GM21526 (cell line): ENCODE measurements at regions not wholly inside any gene's neighbourhood (a gene's known extent, or its start where the extent isn't known, plus 50 kb on each side); places are given as distances from the start of the nearest gene placed in this dataset.

Experiments used
- ATAC-seq: cut with Tn5 transposase; IDR thresholded peaks from one replicate; pipeline ENCODE4 v1.9.1; 2021; ENCODE audit warnings: moderate library complexity; ENCODE audit not compliant: unreplicated experiment, low FRiP score

- no peak for ATAC-seq
Measured at GRCh38 chr20:6942266-6942665, 174.8 kb downstream of the BMP2 start.

GRCh38 chr20:6944292-6944691 is 176.8 kb downstream of the BMP2 start:
- ATAC-seq, result no peak

- no peak for ATAC-seq
Measured at GRCh38 chr20:6953611-6954010, 186.1 kb downstream of the BMP2 start.

DNA sequence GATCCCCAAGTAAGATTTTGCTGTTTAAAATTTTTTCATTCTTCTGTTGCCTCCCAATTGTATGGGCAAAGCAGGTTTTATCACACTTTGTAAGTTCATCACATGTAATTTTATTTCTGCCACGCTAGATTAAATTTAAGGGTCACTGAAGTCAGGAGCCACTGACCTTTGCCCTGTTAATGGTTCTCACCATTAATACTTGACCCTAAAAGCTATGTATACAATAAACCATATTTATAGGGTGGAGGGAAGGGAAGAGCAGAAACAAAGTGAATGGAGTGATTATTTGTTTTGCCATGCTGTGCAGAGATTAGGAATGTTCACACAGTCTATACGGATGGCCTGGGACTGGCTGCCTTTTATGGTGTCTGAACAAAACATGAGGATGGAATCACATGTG is 186.7 kb downstream of the BMP2 start:
- no peak for ATAC-seq

- ATAC-seq, result no peak
Measured at GRCh38 chr20:6956056-6956455, 188.6 kb downstream of the BMP2 start.

DNA sequence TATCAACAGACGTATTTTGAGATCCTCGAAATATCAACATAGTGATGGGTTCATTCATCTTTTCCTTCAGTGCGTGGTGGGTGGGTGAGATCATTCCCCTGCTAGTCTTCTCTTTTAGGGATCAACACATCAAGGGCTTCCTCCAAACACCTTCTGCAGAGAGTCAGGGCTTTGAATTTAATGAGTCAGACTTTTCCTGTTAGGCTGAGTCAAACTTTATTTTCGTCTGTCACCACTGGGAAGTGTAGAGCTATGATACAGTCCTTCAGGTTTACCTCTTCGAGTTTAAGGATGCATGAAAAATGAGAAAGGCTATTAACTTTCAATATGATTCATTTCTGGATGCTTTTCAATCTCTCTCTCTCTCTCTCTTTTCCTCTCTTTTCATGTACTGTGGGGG is 189.1 kb downstream of the BMP2 start:
- ATAC-seq, result no peak

DNA sequence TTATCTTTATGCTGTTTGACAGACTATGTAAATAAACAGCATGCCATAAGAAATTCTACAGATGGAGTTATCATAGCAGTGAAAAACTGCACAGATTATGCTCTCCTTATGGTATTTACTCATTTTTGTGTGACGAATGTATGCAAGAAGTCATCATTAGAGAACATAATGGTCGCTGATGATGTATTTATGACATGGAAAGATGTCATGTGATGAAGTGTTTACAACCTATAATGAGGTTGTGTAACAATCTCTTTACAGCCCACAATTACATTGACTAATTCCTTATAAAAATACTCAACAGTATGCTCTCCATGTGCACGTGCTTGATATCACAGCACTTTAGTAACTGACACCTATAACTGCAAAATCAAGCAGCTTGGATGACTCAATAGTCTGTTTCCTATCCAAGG is 192.4 kb downstream of the BMP2 start:
- ATAC-seq, result no peak

- no peak for ATAC-seq
Measured at GRCh38 chr20:6966721-6967120, 199.2 kb downstream of the BMP2 start.

DNA sequence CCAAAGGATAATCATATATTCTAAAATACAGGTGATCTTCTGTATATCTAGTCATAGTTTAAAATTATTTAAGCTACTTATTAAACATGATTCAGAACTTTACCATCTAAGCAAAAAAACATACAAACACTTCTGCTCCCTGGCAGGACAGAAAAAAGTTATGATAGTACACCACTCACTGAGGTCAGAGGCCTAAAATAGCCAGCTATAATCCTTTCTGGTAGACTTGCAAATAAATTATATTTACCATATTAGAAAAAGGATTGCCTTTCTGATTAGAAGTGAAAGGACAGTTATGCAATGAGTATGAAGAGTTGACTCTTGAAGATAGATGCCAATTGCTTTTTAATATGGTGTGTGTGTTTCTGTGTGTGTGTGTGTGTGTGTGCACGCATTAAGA is 207.4 kb downstream of the BMP2 start:
- no peak for ATAC-seq

- ATAC-seq, result no peak
Measured at GRCh38 chr20:6975311-6975710, 207.8 kb downstream of the BMP2 start.

DNA sequence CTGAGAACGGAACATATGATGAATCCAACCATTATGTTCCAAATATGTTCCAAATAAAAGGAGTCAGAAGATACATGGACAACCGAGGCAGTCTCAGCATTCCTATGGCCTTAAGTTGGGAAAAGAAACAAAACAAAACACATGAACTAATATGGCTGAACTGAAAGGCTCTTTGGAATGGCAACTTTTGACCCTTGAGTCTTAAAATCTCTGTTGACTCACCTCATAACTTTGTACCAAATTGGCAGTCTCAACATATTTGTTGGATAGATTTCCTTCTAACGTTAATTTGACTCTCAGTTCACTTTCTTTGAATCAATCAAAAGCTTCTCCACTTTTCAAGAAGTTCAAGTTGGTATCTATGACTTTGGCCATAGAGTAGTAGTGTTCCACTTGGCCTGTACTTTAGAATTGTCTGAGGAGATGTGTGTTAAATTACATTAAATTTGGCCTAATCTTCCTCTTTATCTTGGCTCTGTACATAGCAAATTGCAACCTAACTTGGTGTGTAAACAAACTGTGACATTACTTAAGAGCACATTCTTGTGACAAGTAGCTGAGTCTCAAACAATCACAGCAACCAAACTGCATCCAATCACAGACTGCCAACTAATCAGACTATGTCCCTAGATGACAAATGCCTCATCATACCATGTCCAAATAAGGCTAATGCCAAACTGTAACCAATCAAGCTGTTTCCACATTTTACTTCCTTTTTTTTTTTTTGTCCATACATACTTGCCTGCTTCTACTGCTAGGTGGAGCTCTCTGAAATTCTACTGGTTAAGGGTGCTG is 208.8 kb downstream of the BMP2 start:
- no peak for ATAC-seq

DNA sequence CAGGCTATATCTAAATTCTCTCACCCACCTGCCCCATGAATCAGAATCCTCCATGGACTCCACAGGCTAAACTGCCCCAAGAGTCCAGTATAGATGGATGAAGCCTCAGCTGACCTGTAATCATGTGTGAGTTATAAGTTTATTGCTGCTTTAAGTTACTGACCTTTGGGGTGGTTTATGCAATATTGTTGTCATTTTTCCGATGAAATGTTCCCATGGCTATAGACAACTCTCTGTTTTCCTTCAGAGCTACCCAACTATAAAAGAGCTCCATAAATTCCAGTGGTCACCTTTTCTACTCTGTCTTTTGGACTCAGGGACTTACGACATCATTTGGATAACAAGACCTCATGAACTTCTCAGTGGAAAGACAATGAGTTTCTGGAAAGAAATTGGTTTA is 212.1 kb downstream of the BMP2 start:
- no peak for ATAC-seq

- no peak for ATAC-seq
Measured at GRCh38 chr20:6993011-6993410, 225.5 kb downstream of the BMP2 start.

DNA sequence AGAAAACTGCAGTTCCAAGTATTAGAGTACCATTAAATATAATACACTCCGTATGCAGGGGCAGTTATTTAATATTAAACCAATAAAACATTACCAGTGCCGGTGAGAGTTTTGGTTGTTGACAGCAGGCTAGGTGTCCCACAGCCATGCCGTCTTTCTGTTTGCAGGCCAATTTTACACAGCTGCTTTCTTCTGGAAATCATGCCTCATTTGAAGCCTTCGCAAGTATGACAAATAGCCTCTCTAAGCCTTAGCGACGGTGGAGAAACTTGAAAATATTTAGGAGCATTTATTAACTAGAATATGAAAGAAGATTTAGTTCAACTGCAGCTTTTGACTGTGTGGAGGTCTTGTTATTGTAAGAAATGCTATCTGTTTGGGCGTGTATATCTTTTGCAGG is 226.0 kb downstream of the BMP2 start:
- no peak for ATAC-seq

- ATAC-seq, result no peak
Measured at GRCh38 chr20:6994452-6994851, 227.0 kb downstream of the BMP2 start.

- no peak for ATAC-seq
Measured at GRCh38 chr20:6998909-6999308, 231.4 kb downstream of the BMP2 start.

DNA sequence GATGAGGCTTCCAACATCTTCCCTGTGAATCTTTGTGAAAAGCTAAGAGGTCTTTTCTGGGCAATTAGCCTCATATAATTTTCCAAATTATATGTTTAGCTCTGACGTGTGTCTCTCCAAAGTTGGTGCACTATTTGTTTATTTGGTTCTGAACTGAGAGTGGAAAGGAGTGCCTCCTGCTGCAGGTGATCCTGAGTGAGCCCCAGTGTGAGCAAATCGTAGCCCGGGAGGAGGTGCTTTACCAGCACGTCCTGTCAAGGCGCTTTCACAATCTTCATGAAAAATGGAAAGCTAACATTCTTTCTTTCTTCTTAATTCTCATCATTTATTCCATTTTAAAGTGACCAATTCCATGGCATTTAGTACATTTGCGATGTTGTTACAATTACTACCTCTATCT is 231.9 kb downstream of the BMP2 start:
- no peak for ATAC-seq

DNA sequence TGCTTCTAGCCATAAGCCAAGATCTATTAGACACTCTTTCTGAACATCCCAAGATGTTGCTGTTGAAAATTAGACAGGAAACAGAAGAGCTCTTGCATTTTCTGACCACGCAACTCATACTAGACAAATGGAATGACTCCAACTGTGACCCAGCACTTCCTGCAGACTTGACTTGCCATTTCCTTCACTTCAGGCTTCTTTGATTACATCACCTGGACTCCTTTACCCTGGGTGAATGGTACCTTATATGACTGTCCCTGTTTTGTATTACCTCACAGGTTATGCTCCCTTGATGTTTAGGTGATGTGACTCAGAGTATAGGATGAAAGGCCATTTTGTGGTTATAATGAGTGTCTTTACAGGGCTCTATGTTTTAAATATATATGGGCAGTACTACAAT is 236.1 kb downstream of the BMP2 start:
- no peak for ATAC-seq

DNA sequence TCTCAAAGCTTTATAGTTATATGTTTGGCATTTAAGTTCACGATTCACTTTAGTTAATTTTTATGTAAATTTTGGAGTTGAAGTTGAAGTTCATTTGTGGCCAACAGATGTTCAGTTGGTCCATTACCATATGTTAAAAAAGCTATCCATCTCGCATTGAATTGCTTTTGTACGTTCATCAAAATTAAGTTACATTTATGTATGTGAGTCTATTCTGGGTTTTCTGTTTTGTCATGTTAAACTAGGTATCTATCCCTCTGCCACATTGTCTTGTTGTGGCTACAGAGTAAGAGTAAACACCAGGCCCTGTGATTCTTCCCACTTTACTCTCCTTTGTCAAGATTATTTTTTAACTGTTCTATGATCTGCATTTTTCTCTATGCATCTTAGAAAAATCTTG is 237.3 kb downstream of the BMP2 start:
- ATAC-seq, result no peak

- no peak for ATAC-seq
Measured at GRCh38 chr20:7010527-7010926, 243.0 kb downstream of the BMP2 start.

GRCh38 chr20:7015257-7015656 is 247.8 kb downstream of the BMP2 start:
- no peak for ATAC-seq

- ATAC-seq, result no peak
Measured at GRCh38 chr20:7022597-7022996, 255.1 kb downstream of the BMP2 start.

DNA sequence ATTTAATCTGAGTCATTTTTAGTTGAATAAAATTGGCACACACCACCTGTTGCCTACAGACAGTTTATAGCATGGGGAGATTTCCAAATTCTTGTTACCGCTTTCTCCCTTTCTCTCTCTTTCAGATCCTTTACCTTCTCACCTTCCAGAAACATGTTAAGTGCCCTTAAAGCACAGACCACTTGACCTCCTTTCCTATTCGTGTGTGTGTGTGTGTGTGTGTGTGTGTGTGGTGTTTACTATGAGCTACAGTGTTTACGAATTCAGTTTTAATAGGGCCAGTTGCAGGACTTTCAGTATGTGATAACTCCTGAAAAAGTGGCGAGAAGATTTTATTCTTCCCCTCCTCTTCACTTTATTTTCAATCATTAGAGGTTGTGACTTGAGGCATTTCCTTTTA is 258.1 kb downstream of the BMP2 start:
- no peak for ATAC-seq
